ENCODE measurements at regions not wholly inside any gene's neighbourhood (a gene's known extent, or its start where the extent isn't known, plus 50 kb on each side); places are given as distances from the start of the nearest gene placed in this dataset.

DNA sequence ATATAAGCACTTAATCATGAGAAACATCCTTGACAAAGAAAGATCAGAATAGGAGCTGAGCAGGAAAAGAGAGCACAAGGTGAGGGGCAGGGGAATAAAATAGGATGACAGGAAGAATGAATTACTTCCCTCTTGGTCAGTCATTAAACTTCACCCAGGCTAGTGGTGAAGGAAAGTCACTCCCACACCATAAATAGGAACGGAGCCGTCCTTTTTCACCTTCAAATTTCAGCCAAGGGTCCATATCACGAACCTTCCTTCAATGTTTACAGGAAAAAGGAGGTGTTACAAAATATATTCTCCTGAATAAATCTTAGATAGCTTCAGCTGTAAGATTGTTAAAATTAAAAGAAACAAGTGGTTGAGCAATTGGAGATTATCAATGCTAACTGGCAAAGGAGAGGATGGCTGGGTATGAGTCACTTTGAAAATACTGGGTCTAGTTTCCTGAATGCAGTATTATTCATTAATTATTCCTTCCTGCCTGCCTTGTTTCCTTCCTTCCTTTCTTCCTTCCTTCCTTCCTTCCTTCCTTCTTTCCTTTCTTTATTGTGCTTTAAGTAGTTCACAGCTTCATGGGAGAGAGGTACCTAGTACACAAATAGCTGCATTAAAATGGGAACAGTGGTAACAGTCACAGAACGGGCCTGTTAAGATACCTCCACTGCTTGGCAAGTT lies 292.3 kb upstream of the ID2 start:
- H3K4me3 Mint-ChIP-seq = no peak overlapping the region
- no peak for DNase-seq (ENCODE audit: extremely low spot score, unreplicated experiment)
- peaks cover 10% of the 10 kb centered on the region for H3K4me1 Mint-ChIP-seq (ENCODE audit: unreplicated experiment)
- H3K9me3 Mint-ChIP-seq = no peaks in the 10 kb centered on the region
- H3K27me3 Mint-ChIP-seq = no peaks in the 10 kb centered on the region
- TF ChIP-seq, protein P1, sequence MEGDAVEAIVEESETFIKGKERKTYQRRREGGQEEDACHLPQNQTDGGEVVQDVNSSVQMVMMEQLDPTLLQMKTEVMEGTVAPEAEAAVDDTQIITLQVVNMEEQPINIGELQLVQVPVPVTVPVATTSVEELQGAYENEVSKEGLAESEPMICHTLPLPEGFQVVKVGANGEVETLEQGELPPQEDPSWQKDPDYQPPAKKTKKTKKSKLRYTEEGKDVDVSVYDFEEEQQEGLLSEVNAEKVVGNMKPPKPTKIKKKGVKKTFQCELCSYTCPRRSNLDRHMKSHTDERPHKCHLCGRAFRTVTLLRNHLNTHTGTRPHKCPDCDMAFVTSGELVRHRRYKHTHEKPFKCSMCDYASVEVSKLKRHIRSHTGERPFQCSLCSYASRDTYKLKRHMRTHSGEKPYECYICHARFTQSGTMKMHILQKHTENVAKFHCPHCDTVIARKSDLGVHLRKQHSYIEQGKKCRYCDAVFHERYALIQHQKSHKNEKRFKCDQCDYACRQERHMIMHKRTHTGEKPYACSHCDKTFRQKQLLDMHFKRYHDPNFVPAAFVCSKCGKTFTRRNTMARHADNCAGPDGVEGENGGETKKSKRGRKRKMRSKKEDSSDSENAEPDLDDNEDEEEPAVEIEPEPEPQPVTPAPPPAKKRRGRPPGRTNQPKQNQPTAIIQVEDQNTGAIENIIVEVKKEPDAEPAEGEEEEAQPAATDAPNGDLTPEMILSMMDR (conservative IDR thresholded peaks at IDR 0.05) = no peak
- no peaks in the 10 kb centered on the region for H3K36me3 Mint-ChIP-seq
- peak overlapping the region; percentile 48 for H3K27ac Mint-ChIP-seq

- TF ChIP-seq, protein P1 (conservative IDR thresholded peaks at IDR 0.05) = no peak
- no peaks in the 10 kb centered on the region for H3K9me3 Mint-ChIP-seq
- H3K27me3 Mint-ChIP-seq = no peaks in the 10 kb centered on the region
- H3K4me3 Mint-ChIP-seq = no peak overlapping the region
- no peak for DNase-seq (ENCODE audit: extremely low spot score, unreplicated experiment)
- no peaks in the 10 kb centered on the region for H3K36me3 Mint-ChIP-seq
- H3K27ac Mint-ChIP-seq = no peak overlapping the region
- peaks cover 10% of the 10 kb centered on the region for H3K4me1 Mint-ChIP-seq (ENCODE audit: unreplicated experiment)
Observed at GRCh38 chr2:8391126-8391525, 290.7 kb upstream of the ID2 start.

DNA sequence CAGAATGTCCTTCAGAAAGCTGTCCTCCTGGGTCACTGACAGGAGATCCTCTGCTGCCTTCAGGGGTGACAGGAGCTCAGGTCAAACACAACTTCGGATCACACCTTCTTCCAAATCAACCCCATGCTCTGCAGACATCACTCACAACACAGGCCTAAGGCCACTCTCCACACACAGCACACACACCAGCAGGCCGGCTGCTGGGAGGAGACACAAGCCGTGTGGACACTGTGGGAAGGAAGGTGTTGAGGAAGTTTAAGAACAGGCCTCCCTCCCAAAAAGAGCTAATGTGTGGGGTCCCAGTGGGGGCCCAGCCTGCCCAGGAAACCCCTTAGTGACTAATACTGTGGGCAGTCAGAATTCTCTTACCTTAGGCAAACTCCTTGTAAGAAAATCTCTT lies 290.3 kb upstream of the ID2 start:
- H3K36me3 Mint-ChIP-seq = no peaks in the 10 kb centered on the region
- H3K4me3 Mint-ChIP-seq = no peak overlapping the region
- H3K9me3 Mint-ChIP-seq = no peaks in the 10 kb centered on the region
- no peak for DNase-seq (ENCODE audit: extremely low spot score, unreplicated experiment)
- TF ChIP-seq, protein P1 (conservative IDR thresholded peaks at IDR 0.05) = no peak
- peaks cover 10% of the 10 kb centered on the region for H3K4me1 Mint-ChIP-seq (ENCODE audit: unreplicated experiment)
- no peak overlapping the region for H3K27ac Mint-ChIP-seq
- no peaks in the 10 kb centered on the region for H3K27me3 Mint-ChIP-seq

DNA sequence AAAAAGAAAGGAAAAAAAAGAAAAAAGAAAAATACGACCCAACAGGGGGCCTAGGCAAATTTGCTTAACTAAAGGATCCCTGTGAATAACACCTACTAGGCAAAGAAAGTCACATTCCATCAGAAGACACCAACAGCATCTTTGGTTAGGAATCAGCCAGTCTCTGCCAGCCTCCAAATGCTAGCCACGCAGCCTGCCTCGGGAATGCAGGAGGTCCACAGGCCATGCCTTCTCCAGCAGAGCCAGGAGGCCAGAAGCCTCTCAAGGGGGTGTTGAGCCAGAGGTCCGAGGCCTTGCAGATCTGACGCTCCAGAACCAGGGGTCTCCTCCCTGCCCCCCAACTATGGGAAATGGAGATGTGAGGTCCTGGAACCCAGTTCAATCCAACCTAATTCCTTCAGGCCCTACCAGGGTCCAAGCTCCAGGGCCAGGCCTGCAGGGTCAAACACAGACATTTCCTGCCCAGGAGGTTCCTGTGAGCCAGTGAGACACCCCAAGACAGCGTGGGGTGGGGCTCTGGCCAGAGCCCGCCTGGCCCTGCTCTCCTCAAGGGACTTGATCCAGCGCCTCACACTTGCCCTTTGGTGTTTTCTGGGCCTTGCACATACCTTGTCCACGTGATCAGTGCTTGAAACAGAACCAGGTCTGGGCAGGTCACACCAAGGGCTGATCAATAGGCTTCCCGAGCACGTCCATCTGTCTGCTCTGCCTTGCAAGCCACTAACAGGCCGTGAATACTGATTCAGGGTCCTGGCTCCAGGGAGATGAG lies 289.6 kb upstream of the ID2 start:
- TF ChIP-seq, protein P1 (conservative IDR thresholded peaks at IDR 0.05) = no peak
- H3K4me3 Mint-ChIP-seq = no peak overlapping the region
- no peak for DNase-seq (ENCODE audit: extremely low spot score, unreplicated experiment)
- H3K27ac Mint-ChIP-seq = no peak overlapping the region
- no peaks in the 10 kb centered on the region for H3K9me3 Mint-ChIP-seq
- peaks cover 10% of the 10 kb centered on the region for H3K4me1 Mint-ChIP-seq (ENCODE audit: unreplicated experiment)
- no peaks in the 10 kb centered on the region for H3K27me3 Mint-ChIP-seq
- no peaks in the 10 kb centered on the region for H3K36me3 Mint-ChIP-seq

GRCh38 chr2:8393506-8393905 lies 288.4 kb upstream of the ID2 start:
- Mint-ChIP-seq H3K4me3 (no peak overlapping the region), H3K27me3 (no peaks in the 10 kb centered on the region), H3K9me3 (no peaks in the 10 kb centered on the region)

More at GRCh38 chr2:8393506-8393905, 288.4 kb upstream of the ID2 start:
- peaks cover 10% of the 10 kb centered on the region for H3K4me1 Mint-ChIP-seq (ENCODE audit: unreplicated experiment)
- no peaks in the 10 kb centered on the region for H3K36me3 Mint-ChIP-seq
- TF ChIP-seq, protein P1 (conservative IDR thresholded peaks at IDR 0.05) = no peak
- H3K27ac Mint-ChIP-seq = no peak overlapping the region
- DNase-seq (ENCODE audit: extremely low spot score, unreplicated experiment) = no peak

Data from type B pancreatic cell (in vitro differentiated cells).